Hippocampal formation (tissue), 2 donors: ENCODE measurements at regions not wholly inside any gene's neighbourhood (a gene's known extent, or its start where the extent isn't known, plus 50 kb on each side); places are given as distances from the start of the nearest gene placed in this dataset.
"Not testable (repeated sequence)": the region's sequence is repeated elsewhere in the genome, so short reads cannot be mapped to it uniquely, and the experiment has no call there.

Experiments used
- DNase-seq, 2 donors: peaks; one replicate each; lab custom pipeline; 2025; lab: John Stamatoyannopoulos, UW

DNA sequence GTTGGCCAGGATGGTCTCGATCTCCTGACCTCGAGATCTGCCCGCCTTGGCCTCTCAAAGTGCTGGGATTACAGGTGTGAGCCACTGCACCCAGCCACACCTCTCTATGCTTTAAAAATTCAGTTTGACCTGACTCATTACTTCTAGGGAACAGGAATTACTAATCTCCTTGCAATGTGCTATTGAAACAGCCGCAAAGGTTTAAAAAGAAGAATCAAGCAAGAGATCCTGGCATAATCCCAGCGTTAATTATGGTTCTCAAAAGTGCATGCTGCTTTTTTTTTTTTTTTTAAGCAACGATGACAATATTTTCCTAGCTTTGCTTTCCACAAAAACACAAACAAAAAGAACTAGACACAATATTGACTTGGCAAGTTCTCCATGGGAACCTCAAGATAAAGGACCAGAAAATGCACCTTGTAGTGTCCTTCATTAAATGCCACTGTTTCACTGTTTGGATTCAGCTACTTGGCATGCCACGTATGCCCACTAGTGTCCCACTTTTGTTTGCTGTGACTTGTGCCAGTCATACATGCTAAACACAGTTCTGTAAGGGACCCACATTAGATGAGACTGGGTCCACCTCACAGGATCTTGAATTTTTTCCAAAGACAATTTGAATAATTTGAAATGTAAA, 112.6 kb upstream of the PPARGC1A start:
- DNase-seq, result no peak

DNA sequence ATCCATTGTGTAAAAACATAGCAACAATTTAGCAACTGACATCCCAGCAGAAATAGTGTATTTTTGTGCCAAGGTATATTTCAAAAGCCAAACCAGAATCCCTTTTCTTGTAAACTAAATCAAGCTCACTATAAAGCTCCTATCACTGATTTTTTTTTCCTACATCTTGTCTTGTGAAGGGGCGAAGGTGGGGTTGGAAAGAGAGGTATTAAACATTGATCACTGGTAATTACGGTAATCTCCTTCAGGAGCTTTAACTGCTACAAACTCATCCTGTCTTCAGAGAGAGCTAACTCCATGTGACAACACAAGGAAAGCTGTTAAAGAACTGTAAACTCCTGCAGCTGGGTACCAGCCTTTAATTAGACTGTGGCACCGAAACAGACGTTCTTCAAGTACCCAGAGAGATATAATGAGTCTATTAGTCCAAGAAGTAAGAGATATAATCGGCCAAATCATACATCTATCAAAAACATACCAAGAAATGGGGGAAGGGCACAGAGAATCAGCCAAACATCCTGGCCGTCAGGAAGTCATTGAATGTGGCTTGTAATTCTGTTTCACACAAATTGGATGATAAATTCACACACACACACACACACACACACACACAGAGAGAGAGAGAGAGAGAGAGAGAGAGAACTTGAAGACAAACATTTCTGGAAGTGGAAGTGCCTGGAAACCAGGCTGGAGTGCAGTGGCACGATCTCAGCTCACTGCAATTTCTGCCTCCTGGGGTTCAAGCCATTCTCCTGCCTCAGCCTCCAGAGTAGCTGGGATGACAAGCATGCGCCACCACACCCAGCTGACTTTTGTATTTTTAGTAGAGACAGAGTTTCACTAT, 111.9 kb upstream of the PPARGC1A start:
- DNase-seq, result no peak

DNA sequence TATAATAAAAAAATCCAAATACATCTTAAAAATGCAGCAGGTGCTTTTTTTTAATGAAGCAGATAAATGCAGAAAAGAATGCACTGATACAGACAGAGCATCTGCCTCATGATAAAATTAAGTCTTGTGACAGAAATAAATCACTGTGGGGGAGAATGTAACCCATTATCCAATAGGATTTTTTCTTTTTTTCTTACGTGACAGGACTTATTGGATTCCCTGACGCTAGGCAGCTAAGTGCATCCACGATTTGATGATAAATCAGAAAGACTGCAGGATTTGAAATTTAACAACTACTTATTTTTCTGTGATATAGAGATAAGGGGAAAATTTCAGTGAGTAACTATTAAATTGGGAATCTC, 110.6 kb upstream of the PPARGC1A start:
- no peak for DNase-seq

DNA sequence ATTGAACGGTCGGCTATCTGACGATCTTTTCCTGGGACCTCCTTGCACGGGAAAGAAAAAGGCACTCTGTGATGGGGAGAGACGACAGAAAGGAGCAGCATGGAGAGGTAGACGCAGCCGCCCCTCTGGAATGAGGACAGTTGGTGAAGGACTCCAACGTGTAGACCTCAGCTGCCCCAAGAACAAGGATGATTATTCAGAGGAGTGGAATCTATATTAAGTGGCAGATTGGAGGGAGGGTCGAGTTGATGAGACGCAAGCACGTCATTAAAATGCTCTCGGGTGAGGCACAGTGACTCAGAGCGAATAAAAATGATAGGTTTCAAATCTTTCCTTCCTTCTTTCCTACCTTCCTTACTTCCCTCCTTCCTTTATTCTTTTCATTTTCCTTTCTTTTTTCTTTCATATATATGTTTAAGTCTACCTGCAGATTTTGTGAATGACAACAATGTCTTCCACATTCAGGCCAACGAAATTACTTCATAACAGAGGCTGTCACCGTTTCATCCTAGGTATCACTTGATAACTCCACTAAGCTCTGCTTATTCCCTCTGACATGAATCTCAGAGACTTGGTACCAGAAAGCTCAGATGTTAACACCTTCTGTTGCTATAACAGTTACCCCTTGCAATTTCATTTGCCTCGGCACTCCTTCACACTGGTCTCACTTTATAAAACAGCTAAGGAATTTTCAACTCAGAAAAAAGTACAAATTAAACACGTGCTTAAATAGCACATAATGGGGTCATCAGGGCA, 110.0 kb upstream of the PPARGC1A start:
- DNase-seq, result no peak

DNA sequence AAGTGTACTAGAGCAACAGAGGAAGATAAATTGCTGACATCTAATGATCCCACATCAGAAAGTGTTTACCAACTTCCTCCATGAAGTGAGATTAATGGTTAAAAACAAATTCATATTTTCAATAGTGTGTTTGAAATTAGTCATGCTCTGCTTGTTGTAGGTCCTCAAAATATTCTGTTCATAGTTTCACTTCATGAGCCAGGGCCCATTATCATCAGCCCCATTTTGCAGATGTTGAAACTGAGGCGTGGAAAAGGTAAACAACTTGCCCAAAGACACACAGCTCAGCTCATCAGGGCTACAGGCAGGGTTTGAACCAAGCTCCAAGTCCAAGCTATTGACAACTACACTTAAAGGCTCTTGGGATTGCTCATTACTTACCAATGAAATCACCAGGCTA, 103.5 kb upstream of the PPARGC1A start:
- DNase-seq, result no peak

DNA sequence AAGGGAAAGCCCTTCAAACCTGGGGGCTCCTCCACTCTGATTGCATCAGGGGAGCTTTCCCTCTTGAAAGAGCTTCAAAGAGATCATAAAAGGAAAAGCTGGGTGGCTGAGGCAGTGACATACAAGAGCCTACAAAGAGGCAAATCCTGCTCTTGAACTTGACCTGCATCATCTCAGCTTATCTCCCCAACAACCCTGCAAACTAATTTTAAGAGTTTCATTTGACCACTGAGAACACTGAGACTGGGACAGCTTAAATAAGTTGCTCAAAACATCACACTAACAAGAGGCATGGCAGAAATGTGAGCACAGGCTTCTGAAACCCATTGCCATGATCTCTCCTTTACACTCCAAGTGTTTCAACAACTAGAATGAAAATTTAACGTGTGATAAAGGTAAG, 101.6 kb upstream of the PPARGC1A start:
- DNase-seq, result no peak

DNA sequence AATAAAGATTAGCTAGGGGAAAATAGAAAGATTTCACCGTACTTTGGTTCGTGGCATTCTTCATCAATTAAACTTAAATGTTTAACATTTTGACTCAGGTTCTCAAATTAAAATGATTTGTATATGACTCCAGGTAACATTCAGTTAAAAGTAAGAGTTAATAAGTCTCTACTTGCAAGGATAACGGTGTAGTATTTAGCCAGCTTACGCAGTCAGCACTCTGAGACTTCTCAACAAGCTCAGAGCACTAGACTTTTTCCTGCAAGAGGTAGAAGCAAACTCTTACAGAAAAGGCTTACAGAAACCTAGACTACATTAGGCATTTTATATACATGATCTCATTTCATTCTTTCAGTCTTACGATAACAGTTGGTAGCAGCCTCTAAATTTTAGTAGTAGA, 96.4 kb upstream of the PPARGC1A start:
- DNase-seq, result no peak

DNA sequence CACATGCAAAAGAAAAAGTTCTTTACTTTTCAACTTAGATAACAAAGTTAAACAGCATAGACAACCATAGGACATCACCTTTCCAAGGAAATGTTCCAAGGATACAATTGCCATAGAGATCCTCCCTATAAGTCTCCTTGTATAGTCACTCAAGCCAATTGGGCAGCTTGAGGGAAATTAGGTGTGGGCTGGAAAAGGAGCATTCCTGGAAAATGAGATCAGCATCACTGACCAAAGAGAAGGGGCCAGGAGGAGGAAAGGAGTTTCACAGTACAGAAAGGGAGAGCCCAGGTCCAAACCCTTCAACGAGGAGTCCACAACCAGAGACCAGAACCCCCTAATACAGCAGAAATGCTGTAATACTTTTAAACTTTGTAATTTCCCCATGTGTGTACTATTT, 91.5 kb upstream of the PPARGC1A start:
- DNase-seq, result no peak

DNA sequence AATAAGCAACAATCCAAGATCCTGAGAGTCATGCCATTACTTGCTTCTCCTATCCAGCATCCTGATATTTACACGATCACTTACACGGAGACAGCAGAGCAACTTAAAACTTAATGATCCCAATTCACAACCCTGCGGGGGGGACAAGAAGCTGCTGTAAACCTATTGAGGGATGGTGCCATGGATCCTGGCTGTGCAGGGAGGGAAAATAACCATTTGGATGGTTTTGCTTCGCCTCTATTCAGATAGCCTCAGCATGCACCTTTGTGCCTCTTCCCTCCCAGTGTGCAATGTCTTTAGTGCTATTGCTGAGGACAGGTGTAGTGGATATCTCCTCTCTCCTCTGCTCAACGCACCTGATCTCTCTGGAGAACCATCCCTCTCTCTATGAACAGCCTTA, 89.7 kb upstream of the PPARGC1A start:
- DNase-seq, result no peak

DNA sequence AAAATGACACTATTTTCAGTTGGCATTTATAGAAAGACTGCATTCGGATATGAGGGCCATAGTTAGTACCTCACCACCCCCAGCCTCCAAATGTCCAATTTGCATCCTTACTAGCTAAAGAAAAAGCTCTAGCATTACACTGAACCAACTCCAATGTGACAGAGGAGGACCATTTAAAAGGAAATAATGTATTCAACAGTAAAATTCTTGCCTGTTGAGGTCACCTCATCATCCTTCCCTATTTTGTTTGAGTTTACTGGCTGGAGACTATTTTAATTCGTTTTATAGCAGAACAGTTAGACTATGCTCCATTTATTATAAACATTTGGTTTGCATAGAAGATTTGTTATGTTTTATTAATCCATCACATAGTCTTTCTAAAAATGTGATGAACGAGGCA, 88.2 kb upstream of the PPARGC1A start:
- DNase-seq, result no peak

DNA sequence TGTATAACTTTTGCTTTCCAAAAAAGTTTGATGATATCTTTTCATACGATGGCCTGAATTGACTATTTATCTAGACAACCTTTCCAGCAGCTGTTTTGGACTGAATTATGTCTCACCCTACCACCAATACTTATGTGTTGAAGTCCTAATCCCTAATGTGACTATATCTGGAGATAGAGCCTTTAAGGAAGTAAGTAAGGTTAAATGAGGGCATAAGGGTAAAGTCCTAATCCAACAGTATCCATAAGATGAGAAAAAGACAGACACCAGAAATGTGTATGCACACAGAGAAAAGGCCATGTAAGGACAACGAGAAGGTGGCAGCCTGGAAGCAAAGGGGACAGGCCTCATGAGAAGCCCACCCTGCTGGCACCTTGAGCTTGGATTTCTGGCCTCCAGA, 86.6 kb upstream of the PPARGC1A start:
- DNase-seq, result no peak

DNA sequence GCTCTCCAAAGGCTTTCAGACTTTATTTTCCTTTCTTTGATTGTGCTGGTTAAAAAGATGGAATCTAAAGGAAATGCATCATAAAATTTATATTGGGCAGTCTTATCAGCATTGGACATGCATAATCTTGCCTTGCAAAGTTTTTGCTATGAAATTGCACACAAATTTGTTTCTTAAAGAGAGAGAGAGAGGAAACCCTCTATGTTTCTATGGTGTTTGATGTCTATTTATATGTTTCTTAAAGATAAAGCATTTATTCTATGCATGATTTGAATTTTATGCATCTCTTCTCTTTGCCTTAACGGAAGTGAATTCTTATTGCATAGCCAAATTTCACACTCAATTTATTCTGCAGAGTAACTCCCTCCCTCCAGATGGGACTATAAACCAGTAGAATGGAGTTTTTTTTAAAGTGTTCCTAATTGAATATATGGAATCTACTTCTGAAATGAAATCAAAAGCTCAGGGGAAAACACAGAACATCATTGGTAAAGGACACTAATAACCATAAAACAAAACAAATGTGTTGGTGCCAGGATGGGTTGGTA, 83.5 kb upstream of the PPARGC1A start:
- no peak for DNase-seq

DNA sequence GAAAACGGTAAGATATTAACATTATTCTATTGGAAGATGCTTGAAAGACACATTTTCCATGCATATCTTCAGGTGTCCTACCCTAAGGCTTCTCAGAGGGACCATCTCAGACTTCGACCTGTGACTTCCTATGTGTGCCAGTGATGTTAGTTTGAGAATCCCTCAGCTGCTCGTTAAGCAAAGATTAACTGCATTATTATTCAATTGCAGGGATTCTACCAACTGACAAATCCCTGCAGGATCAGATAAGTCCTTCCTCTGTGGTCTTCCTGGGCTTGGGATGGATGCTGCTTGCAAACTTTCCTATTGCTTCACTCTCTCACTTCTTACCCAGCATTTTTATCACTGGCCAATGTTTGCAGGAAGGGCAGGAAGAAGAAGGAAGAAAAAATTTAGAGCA, 83.0 kb upstream of the PPARGC1A start:
- DNase-seq, result no peak

DNA sequence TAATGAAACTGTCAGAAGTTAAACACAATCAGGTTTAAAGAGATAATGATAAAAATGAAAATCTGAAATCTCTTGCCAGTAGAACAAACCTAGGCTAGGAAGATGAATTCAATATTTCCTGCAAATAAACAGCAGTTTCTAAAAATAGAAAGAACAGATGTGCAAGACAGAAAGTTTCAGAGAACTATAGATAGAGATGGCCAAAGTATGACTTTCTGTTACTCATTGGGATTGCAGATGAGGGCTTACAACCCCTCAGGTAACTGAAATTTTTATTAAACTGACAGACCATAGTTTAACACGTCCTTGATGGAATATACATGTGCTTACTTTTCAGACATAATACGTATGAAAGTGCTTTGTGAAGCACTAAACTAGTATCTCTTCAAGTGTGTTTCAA, 82.3 kb upstream of the PPARGC1A start:
- no peak for DNase-seq

DNA sequence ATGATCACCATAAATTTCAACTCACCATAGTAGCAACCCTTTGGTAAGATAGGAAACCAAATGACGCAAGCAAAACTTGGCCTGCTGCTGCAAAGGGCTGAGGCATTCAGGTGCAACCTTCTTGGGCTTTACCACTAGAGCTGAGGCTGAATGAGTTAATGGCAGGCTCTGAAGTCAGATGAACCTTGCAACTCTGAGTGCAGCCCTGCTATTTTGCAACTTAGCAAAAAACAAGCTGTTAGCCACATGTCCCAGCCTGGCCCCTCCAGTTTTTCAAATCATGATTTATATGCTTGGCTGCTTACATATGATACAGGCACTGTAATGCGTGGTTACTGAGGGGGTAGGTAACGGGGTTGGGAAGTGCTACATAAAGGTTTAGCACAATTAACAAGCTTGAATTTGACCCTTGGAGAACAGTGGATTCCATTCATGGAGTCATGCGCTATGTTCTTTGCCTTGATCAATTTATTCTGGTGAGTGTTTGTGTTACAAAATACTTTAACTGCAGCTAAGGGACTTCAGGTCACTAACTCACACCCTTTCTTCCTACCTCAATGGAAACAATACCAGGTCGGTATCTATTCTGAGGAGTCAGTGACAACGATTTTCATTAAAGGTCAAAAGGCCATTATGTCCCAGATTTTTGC, 80.5 kb upstream of the PPARGC1A start:
- DNase-seq, result no peak

DNA sequence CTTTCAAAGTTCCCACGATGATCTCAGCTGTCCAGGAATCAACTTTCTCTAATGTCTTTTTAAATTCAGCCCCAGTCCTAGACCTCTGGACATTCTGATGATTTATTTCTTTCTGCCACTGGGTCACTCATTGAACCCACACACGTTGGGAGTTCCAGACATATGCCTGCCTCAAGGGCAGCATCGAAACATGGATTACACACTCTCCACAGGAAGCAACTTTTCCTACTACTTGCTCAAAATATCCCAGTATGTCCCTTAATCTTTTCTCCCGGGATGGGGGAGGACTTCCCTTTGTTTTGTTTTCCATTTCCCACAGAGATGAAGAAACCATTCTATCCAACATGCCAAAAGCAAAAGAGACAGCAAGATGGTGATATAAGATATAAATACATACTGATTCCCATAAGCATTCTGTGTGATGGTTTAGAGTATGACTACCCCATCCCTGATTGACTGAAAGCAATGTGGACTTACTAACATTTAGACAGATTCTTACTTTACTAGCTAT, 79.8 kb upstream of the PPARGC1A start:
- no peak for DNase-seq

DNA sequence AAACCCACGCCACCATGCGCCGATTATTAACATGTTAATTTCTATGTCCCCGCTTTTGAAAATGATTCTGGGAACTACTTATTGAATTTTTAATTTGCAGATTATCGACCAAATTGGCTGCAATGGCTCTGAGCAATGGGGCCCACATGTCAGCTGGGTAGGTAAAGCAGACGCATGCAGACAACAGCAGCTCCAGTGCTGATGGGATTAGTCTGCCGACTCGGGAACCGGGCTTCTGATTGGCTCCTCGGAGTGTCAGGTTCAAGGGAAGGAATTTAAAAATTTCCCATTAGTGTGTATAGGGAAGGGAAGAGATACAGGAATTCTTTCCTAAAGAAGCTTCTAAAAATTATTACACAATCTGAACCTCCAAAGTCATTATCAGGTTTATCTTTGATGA, 77.4 kb upstream of the PPARGC1A start:
- DNase-seq, result no peak

DNA sequence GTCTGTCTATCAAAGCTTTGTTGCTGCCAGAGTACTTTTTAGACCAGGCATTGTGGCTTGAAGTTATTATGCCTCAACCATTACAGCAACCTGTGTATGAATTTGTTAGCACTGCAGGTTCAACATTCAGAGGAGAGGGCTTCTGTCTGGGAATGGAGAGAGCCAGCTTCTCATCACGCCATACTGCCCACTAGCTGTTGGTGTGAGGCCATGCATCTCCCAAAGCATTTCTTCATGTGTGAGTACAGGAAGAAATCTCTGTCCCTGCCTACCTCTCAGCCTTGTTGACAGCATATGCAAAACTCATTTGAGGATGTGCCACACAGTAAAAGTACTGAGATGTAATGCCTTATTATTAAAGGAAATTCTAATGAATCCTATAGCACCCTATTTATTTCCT, 76.9 kb upstream of the PPARGC1A start:
- no peak for DNase-seq

DNA sequence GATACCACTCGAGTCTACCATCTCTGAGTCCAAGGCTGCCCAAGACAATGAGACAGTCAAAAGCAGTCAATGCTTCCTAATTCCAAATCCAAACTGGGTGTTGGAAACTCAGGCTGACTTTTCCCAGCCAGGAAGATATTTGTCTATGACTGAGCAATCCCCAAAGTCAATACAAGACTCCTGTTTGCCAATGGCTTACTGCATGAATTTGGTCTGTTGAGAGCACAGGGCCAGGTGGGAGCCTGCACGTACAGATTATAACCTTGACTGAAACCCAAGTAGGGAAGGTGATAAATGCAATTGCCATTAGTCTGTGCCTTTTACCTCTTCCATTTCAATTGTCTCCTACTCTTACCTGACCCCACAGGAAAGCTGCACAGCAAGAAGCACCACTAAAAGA, 72.6 kb upstream of the PPARGC1A start:
- no peak for DNase-seq

DNA sequence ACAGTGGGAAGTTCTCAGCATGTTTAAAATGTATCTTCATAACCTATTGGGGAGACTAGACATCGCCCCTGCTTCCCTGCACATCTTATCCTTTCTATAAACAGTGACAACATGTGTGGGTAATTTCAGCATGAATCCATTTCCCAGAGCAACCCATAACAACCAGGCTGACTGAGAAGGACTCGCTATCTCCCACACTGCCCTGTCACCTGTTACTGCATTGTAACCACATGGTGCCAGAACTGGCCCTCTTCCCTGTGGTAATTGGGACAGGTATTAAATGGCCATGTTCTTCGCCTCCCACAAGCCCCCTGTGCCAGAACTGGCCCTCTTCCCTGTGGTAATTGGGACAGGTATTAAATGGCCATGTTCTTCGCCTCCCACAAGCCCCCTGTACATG, 71.5 kb upstream of the PPARGC1A start:
- not testable (repeated sequence) for DNase-seq

DNA sequence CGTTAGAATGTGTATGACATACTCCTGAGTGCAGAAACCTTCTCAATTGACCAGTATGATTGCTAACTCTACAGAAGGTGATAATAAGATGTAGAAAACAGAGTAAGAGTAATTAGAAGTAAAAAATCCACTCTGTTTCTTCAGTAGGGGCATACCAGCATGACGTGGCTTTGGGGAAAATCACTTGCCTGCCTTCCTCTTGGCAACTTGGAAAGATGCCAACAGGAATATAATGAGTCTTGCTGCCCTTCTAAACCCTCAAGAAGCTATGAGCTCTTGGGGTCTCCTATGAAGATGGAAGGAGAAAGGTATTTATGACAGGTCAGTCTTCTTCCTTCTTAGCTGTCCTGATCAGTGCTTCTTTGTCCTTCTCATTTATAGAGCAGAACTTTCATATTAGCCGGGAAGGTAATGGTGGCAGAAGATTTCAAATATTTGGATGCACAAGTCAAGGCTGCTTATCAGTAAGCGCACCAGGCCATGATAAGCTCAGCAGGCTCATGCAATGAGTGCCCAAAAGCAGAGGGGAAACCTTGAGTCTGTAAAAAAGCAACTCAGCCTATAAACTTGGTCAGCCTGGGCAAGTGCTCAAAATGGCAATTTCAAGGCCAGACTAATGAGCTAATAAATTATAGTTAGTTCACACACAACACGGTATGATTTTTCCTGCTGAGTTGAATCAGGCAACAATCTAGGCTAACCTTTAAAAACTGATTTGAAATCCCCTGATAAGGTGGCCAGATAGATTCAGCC, 69.7 kb upstream of the PPARGC1A start:
- DNase-seq, result no peak
